ENCODE measurements at regions not wholly inside any gene's neighbourhood (a gene's known extent, or its start where the extent isn't known, plus 50 kb on each side); places are given as distances from the start of the nearest gene placed in this dataset.

DNA sequence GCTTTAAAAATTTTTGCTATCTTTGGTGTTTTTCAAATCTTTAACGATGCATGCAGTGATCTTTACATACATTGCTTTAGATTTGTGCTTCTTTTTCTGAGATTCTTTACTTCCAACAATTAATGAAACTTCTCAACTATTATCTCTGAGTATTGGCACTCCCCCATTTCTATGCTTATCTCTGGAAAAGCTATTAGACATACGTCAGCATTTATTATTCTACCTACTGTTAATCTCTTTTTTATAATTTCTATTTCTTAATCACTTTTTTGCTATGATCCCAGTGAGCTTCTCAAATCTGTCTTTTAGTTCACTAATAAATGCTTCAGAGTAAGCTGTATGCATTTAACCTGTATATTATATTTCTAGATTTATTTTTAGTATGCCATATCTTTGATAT lies 264.2 kb upstream of the TFAP2D start:
- TF ChIP-seq, protein P1, sequence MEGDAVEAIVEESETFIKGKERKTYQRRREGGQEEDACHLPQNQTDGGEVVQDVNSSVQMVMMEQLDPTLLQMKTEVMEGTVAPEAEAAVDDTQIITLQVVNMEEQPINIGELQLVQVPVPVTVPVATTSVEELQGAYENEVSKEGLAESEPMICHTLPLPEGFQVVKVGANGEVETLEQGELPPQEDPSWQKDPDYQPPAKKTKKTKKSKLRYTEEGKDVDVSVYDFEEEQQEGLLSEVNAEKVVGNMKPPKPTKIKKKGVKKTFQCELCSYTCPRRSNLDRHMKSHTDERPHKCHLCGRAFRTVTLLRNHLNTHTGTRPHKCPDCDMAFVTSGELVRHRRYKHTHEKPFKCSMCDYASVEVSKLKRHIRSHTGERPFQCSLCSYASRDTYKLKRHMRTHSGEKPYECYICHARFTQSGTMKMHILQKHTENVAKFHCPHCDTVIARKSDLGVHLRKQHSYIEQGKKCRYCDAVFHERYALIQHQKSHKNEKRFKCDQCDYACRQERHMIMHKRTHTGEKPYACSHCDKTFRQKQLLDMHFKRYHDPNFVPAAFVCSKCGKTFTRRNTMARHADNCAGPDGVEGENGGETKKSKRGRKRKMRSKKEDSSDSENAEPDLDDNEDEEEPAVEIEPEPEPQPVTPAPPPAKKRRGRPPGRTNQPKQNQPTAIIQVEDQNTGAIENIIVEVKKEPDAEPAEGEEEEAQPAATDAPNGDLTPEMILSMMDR (IDR thresholded peaks at IDR 0.05; ENCODE audit: borderline replicate concordance): no peak
- H3K4me1 ChIP-seq: no peaks in the 10 kb centered on the region
- no peaks in the 10 kb centered on the region for H3K27me3 ChIP-seq (ENCODE audit: low read depth)
- no peaks in the 10 kb centered on the region for H3K9me3 ChIP-seq (replicated peaks)
- no peak for DNase-seq
- no peaks in the 10 kb centered on the region for H3K36me3 ChIP-seq
- intact Hi-C loops (cut with micrococcal nuclease): no loop called here
- H3K27ac ChIP-seq (replicated peaks): no peak overlapping the region
- no peak overlapping the region for H3K4me3 ChIP-seq

DNA sequence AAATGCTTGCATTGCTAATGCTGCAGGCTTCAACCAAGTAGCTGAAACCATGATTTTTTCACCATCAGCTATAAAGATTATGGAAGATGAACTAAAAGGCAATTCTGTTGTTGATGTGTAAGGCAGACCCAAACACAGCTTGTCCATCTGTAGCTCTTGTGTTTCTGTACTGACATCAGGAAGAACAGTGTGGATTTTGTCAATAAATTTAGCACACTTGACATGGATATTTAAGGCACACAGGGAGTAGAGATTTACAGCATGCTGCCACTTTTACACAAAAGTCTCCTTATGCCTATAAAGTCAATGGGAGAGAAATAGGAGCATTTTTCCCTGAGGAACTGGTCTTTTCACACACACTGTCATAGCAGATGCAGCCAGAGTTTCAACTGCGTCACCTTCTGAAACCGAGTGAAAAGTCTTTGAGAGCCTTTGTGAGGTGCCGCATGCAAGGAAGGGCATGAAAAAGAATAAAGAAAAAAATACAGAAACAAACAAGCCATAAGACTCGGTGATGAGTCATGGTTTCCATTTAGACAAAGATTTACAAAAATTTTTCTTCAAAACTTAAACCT lies 261.4 kb upstream of the TFAP2D start:
- Histone ChIP-seq H3K27me3 (ENCODE audit: low read depth) (no peaks in the 10 kb centered on the region), H3K36me3 (no peaks in the 10 kb centered on the region), H3K9me3 (replicated peaks) (no peaks in the 10 kb centered on the region), H3K27ac (replicated peaks) (no peak overlapping the region), H3K4me1 (no peaks in the 10 kb centered on the region), H3K4me3 (no peak overlapping the region)
- TF ChIP-seq, protein P1 (IDR thresholded peaks at IDR 0.05; ENCODE audit: borderline replicate concordance): no peak
- no peak for DNase-seq
- intact Hi-C loops (cut with micrococcal nuclease): no loop called here

DNA sequence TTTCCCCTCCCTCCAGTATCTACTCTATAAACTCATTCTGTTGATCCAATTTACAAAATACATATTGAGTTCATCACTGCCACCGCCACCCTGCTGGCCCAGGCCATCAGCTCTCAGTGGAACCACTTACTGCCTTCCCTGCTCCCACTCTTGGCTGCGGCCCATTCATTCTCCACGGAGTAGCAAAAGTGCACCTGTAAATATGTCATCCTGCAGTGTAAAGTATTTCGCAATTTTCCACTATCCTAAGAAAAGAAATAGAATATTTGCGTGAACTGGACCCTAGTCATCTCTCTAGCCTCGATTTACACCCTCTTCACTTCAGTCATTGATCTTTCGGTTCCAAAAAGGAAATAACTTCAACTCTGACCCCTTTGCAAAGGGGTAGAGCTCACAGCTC lies 258.3 kb upstream of the TFAP2D start:
- intact Hi-C loops (cut with micrococcal nuclease): no loop called here

DNA sequence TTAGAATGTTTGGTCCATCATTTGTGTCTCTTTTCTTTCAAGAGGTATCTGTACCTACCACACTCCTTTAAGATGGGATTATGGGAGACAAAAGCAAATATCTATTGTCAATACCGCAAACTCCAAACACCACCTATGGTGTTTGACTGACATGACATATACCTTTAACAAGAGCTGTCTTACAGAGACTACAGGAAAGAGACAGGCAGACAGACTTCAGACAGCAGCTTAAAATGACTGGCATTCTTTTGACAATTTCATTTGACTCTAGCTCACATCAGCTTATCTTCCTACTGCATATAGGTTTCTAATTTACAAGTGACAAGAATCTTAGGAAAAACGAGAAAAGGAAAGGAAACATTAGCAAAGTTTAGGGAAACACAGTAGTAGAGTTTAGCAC lies 256.0 kb upstream of the TFAP2D start:
- Histone ChIP-seq H3K27ac (replicated peaks) (no peak overlapping the region), H3K4me1 (no peaks in the 10 kb centered on the region), H3K4me3 (no peak overlapping the region), H3K9me3 (replicated peaks) (no peaks in the 10 kb centered on the region), H3K27me3 (ENCODE audit: low read depth) (no peaks in the 10 kb centered on the region), H3K36me3 (no peaks in the 10 kb centered on the region)
- intact Hi-C loops (cut with micrococcal nuclease): no loop called here
- TF ChIP-seq, protein P1 (IDR thresholded peaks at IDR 0.05; ENCODE audit: borderline replicate concordance): no peak
- DNase-seq: no peak

More for the DNA sequence above, 258.3 kb upstream of the TFAP2D start:
- no peak for DNase-seq
- no peaks in the 10 kb centered on the region for H3K36me3 ChIP-seq
- H3K27ac ChIP-seq (replicated peaks): no peak overlapping the region
- H3K9me3 ChIP-seq (replicated peaks): no peaks in the 10 kb centered on the region
- no peaks in the 10 kb centered on the region for H3K4me1 ChIP-seq
- no peaks in the 10 kb centered on the region for H3K27me3 ChIP-seq (ENCODE audit: low read depth)
- TF ChIP-seq, protein P1 (IDR thresholded peaks at IDR 0.05; ENCODE audit: borderline replicate concordance): no peak
- H3K4me3 ChIP-seq: no peak overlapping the region

DNA sequence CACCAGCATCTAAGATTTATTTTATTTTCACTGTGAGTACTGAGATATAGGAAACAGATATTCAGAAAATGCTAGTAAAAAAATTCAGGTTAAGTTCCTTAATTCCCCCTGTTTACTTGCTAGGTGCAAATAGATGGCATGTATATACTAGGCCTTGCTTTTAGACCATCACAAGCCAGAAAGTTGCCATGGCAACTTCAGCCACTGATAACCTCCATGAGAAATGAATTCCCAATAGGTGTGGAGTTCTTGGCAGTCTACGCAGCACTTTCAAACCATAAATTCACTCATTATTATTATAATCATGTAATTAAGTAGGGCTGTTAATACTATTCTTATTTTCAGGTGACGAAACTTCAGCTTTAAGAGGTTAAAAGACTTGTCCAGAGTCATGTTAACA lies 251.6 kb upstream of the TFAP2D start:
- TF ChIP-seq, protein P1 (IDR thresholded peaks at IDR 0.05; ENCODE audit: borderline replicate concordance): no peak
- Histone ChIP-seq H3K9me3 (replicated peaks) (no peaks in the 10 kb centered on the region), H3K4me1 (no peaks in the 10 kb centered on the region), H3K36me3 (no peaks in the 10 kb centered on the region), H3K27me3 (ENCODE audit: low read depth) (no peaks in the 10 kb centered on the region), H3K27ac (replicated peaks) (no peak overlapping the region), H3K4me3 (no peak overlapping the region)
- DNase-seq: no peak
- intact Hi-C loops (cut with micrococcal nuclease): no loop called here
